A673 (cell line): ENCODE measurements at regions not wholly inside any gene's neighbourhood (a gene's known extent, or its start where the extent isn't known, plus 50 kb on each side); places are given as distances from the start of the nearest gene placed in this dataset.

ENCODE experiments used
- CTCF ChIP-seq: fragments of 300-800, 200-600 bp; sonication (generic); conservative IDR thresholded peaks from 2 replicates; pipeline ENCODE4 v1.5.1; 2017; ENCODE audit warnings: low read depth, mild to moderate bottlenecking, antibody characterized with exemption, low read length, moderate library complexity, mixed read lengths
- EZH2 ChIP-seq: fragments of 200-600 bp; sonication (generic); IDR thresholded peaks from 2 replicates; pipeline ENCODE4 v1.6.1; 2017; ENCODE audit warnings: borderline replicate concordance, low read depth, mild to moderate bottlenecking, mixed read lengths, antibody characterized with exemption, low read length; ENCODE audit not compliant: poor library complexity, severe bottlenecking

GRCh38 chr3:82005266-82005665, 243.8 kb upstream of the GBE1 start:
- TF ChIP-seq CTCF (no peak), EZH2 (no peak)
